GM12878 (cell line): ENCODE measurements at regions not wholly inside any gene's neighbourhood (a gene's known extent, or its start where the extent isn't known, plus 50 kb on each side); places are given as distances from the start of the nearest gene placed in this dataset.

Experiments used
- ATAC-seq: fragments of 200-7000 bp; cut with Tn5 transposase; 3 replicates; pipeline ENCODE4 v1.9.1; 2020; ENCODE audit warnings: mild to moderate bottlenecking, moderate library complexity
- BruUV-seq: library from RNA; stranded (reverse); fragments of 400-500 nt; replicated peaks from 2 replicates; lab custom pipeline; 2021; lab: Mats Ljungman, UMichigan
- CTCF ChIA-PET: fragments of 300-600 bp; sonication (Branson Sonifier 250); formaldehyde crosslinking; extraction: SDS; loops from one replicate; lab custom pipeline; 2021; ENCODE audit warnings: inconsistent platforms; lab: Yijun Ruan, JAX
- POLR2A ChIA-PET: fragments of 350-600 bp; formaldehyde crosslinking; extraction: SDS; loops from one replicate; lab custom pipeline; 2021; ENCODE audit warnings: inconsistent platforms; lab: Charles Lee
- RAD21 ChIA-PET: fragments of 300-600 bp; sonication (Branson Sonifier 250); formaldehyde crosslinking; loops from one replicate; lab custom pipeline; 2023; ENCODE audit warnings: antibody characterized with exemption; ENCODE audit not compliant: unreplicated experiment; lab: Charles Lee
- SMC1A ChIA-PET: fragments of 300-600 bp; sonication (Branson Sonifier 250); formaldehyde crosslinking; loops from one replicate; lab custom pipeline; 2023; ENCODE audit not compliant: unreplicated experiment, uncharacterized antibody; lab: Charles Lee
- DNase-seq: peaks from one replicate; pipeline ENCODE4 v3.0.0-alpha.2; 2011; ENCODE audit warnings: low read depth, low spot score
- FAIRE-seq: peaks from 3 replicates; lab custom pipeline; 2011; peaks lifted over from hg19 to GRCh38; lab: Jason Lieb, UNC
- H2AFZ ChIP-seq: 2 replicates; pipeline ENCODE4 v1.6.0; 2011; ENCODE audit warnings: low read depth, low read length, control low read depth; ENCODE audit not compliant: control insufficient read depth
- H3K27ac ChIP-seq: 2 replicates; pipeline ENCODE4 v1.5.1; 2011; ENCODE audit warnings: control low read depth; ENCODE audit not compliant: control insufficient read depth, insufficient read depth
- H3K27me3 ChIP-seq, 2 experiments: replicated peaks in 1 of 2; 2 replicates each; pipeline versions ENCODE4 v1.6.0 to v1.6.1; 2011; ENCODE audit warnings: low read length in 1 of 2; ENCODE audit not compliant: control insufficient read depth in 2 of 2, insufficient read depth in 2 of 2
- H3K36me3 ChIP-seq, 2 experiments: 2 replicates each; pipeline ENCODE4 v1.5.1; 2011; ENCODE audit warnings: low read length in 1 of 2; ENCODE audit not compliant: control insufficient read depth in 2 of 2, insufficient read depth in 2 of 2
- H3K4me1 ChIP-seq: 2 replicates; pipeline ENCODE4 v1.6.1; 2011; ENCODE audit warnings: mild to moderate bottlenecking, low read length, moderate library complexity, mixed read lengths; ENCODE audit not compliant: control insufficient read depth, insufficient read depth
- H3K4me2 ChIP-seq: 2 replicates; pipeline ENCODE4 v1.6.0; 2011; ENCODE audit warnings: control low read depth; ENCODE audit not compliant: control insufficient read depth, insufficient read depth
- H3K4me3 ChIP-seq: fragments of 200-600 bp; sonication (generic); 2 replicates; pipeline ENCODE4 v1.5.1; 2016
- H3K79me2 ChIP-seq: 2 replicates; pipeline ENCODE4 v1.6.0; 2011; ENCODE audit warnings: low read length; ENCODE audit not compliant: control insufficient read depth, insufficient read depth
- H3K9ac ChIP-seq: 2 replicates; pipeline ENCODE4 v1.8.0; 2011; ENCODE audit warnings: low read length, control low read depth, mixed read lengths; ENCODE audit not compliant: control insufficient read depth, insufficient read depth
- H3K9me3 ChIP-seq: replicated peaks from 3 replicates; pipeline ENCODE4 v1.5.1; 2011; ENCODE audit warnings: mild to moderate bottlenecking, low read length; ENCODE audit not compliant: control insufficient read depth, insufficient read depth
- H4K20me1 ChIP-seq: 2 replicates; pipeline ENCODE4 v1.6.0; 2011; ENCODE audit not compliant: control insufficient read depth, insufficient read depth
- HCFC1 ChIP-seq: fragments of 150-350 bp; IDR thresholded peaks from 2 replicates; pipeline ENCODE4 v1.6.1; 2014; ENCODE audit warnings: low read length
- NFXL1 ChIP-seq: fragments of 450-650 bp; IDR thresholded peaks from 2 replicates; pipeline ENCODE4 v1.6.1; 2017; ENCODE audit warnings: antibody characterized with exemption, mild to moderate bottlenecking, borderline replicate concordance
- NRF1 ChIP-seq: conservative IDR thresholded peaks from 2 replicates; pipeline ENCODE4 v1.6.1; 2011; ENCODE audit warnings: mild to moderate bottlenecking, low read depth, low read length, improper control_type of control experiment
- PML ChIP-seq: IDR thresholded peaks from 2 replicates; pipeline ENCODE4 v1.6.1; 2012; ENCODE audit warnings: low read length, inconsistent platforms
- SP1 ChIP-seq: IDR thresholded peaks from one replicate; pipeline ENCODE4 v1.6.1; 2011; ENCODE audit warnings: low read depth, low read length
- WGBS: methylation state at CpG from one replicate; pipeline ENCODE4 v1.1.6; 2016; ENCODE audit warnings: low lambda C conversion rate; ENCODE audit not compliant: insufficient replicate concordance, insufficient coverage; ENCODE audit errors: missing lambda C conversion rate; 5-methylcytosine and 5-hydroxymethylcytosine counted together
- in situ Hi-C: fragments of 300-500 bp; cut with MboI; formaldehyde crosslinking; loops from 9 replicates; pipeline ENCODE4 v1.14.3; 2018; ENCODE audit warnings: mixed read lengths
- intact Hi-C: fragments of 100-400 bp; cut with micrococcal nuclease; formaldehyde crosslinking; loops from one replicate; pipeline ENCODE4 v1.14.2; 2022; ENCODE audit not compliant: unreplicated experiment
- TF ChIP-seq, protein P1 (sequence below): fragments of 450-650 bp; IDR thresholded peaks from 2 replicates; pipeline ENCODE4 v1.6.1; 2017; ENCODE audit warnings: low read depth, mild to moderate bottlenecking, moderate library complexity
- TF ChIP-seq, protein P2 (sequence below): IDR thresholded peaks from 2 replicates; pipeline ENCODE4 v1.6.1; 2012; ENCODE audit warnings: improper control_type of control experiment, low read depth, low read length; ENCODE audit not compliant: insufficient replicate concordance
- TF ChIP-seq, protein P3 (sequence below): fragments of 450-650 bp; IDR thresholded peaks from 2 replicates; pipeline ENCODE4 v1.6.1; 2018; ENCODE audit warnings: borderline replicate concordance, mild to moderate bottlenecking; ENCODE audit not compliant: partially characterized antibody
- TF ChIP-seq, protein P4 (sequence below): fragments of 450-650 bp; IDR thresholded peaks from 2 replicates; pipeline ENCODE4 v1.6.1; 2017; ENCODE audit warnings: mild to moderate bottlenecking, moderate library complexity

DNA sequence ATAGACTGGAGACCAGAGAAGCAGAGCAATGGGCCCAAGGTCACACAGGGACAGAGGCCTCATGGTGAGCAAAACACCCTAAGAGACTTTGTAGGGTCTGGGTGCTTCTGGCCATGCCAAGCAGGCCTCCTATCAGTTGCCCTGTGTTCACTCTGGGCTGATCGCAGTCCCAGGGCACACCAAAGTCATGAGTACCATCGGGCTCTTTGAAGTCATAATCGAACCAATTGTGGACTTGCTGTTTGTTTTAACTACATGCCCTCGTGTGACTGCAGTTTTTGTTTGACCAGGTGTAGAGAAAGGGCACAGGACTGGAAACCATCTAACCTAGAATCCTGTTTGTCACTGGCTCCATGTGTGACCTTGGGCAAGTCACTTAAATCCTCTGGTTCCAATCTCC lies 172.5 kb upstream of the CPEB2 start (continued):
- TF ChIP-seq NRF1, result no peak
- TF ChIP-seq, protein P1, sequence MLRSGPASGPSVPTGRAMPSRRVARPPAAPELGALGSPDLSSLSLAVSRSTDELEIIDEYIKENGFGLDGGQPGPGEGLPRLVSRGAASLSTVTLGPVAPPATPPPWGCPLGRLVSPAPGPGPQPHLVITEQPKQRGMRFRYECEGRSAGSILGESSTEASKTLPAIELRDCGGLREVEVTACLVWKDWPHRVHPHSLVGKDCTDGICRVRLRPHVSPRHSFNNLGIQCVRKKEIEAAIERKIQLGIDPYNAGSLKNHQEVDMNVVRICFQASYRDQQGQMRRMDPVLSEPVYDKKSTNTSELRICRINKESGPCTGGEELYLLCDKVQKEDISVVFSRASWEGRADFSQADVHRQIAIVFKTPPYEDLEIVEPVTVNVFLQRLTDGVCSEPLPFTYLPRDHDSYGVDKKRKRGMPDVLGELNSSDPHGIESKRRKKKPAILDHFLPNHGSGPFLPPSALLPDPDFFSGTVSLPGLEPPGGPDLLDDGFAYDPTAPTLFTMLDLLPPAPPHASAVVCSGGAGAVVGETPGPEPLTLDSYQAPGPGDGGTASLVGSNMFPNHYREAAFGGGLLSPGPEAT, result no peak
- TF ChIP-seq, all 136 proteins: peak for 0

DNA sequence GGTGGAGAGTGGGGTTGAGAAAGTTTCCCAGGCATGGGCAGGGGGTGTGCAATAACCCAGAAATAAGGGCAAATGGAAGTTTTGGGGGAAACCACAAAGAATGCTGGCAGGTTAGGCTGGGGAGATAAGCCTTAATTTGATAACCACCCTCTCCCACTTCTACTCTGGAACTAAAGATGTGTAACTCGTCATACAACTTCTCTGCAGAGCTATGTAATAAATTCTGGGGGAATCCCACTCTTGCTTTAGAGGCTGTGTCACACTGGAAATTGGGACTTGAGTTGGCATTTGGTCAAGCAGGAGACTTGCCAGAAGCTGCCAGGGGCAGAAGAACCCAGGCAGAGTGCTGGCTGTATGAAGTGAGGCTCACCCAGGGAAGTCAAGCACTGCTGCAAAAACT lies 170.9 kb upstream of the CPEB2 start:
- H3K9me3 ChIP-seq, result no peaks in the 10 kb centered on the region; the same call in 2 of the 3 replicates
- no peak overlapping the region for H3K9ac ChIP-seq
- H4K20me1 ChIP-seq, result no peaks in the 10 kb centered on the region
- no peak for DNase-seq
- RAD21 ChIA-PET, result interaction anchor here (0.6 to 1.1 kb wide), 2 partner anchors 32 to 44 kb away, joined by 3 read pairs; no protein-coding TSS in a partner anchor
- intact Hi-C loops, result no loop called here
- in situ Hi-C loops, result no loop called here
- FAIRE-seq, result no peak
- no peak overlapping the region for H3K4me3 ChIP-seq
- POLR2A ChIA-PET, result no interaction called here
- H3K4me1 ChIP-seq, result no peaks in the 10 kb centered on the region
- no TSS peak for BruUV-seq
- H3K27me3 ChIP-seq, result no peaks in the 10 kb centered on the region
- no peak for ATAC-seq
- H3K4me2 ChIP-seq, result no peak overlapping the region
- CTCF ChIA-PET, result interaction anchor here (0.7 to 1.1 kb wide), 2 partner anchors 12 to 17 kb away, joined by 3 read pairs; no protein-coding TSS in a partner anchor
- 47% methylated on average over 1 of the region's 1 CpG for WGBS
- H3K36me3 ChIP-seq, result no peaks in the 10 kb centered on the region
- SMC1A ChIA-PET, result interaction anchor here (1.2 to 1.5 kb wide), 3 partner anchors 12 to 37 kb away, joined by 3 to 4 read pairs (median 4); no protein-coding TSS in a partner anchor
- no peaks in the 10 kb centered on the region for H3K79me2 ChIP-seq
- no peak overlapping the region for H2AFZ ChIP-seq
- no peak overlapping the region for H3K27ac ChIP-seq
- TF ChIP-seq, protein P2, sequence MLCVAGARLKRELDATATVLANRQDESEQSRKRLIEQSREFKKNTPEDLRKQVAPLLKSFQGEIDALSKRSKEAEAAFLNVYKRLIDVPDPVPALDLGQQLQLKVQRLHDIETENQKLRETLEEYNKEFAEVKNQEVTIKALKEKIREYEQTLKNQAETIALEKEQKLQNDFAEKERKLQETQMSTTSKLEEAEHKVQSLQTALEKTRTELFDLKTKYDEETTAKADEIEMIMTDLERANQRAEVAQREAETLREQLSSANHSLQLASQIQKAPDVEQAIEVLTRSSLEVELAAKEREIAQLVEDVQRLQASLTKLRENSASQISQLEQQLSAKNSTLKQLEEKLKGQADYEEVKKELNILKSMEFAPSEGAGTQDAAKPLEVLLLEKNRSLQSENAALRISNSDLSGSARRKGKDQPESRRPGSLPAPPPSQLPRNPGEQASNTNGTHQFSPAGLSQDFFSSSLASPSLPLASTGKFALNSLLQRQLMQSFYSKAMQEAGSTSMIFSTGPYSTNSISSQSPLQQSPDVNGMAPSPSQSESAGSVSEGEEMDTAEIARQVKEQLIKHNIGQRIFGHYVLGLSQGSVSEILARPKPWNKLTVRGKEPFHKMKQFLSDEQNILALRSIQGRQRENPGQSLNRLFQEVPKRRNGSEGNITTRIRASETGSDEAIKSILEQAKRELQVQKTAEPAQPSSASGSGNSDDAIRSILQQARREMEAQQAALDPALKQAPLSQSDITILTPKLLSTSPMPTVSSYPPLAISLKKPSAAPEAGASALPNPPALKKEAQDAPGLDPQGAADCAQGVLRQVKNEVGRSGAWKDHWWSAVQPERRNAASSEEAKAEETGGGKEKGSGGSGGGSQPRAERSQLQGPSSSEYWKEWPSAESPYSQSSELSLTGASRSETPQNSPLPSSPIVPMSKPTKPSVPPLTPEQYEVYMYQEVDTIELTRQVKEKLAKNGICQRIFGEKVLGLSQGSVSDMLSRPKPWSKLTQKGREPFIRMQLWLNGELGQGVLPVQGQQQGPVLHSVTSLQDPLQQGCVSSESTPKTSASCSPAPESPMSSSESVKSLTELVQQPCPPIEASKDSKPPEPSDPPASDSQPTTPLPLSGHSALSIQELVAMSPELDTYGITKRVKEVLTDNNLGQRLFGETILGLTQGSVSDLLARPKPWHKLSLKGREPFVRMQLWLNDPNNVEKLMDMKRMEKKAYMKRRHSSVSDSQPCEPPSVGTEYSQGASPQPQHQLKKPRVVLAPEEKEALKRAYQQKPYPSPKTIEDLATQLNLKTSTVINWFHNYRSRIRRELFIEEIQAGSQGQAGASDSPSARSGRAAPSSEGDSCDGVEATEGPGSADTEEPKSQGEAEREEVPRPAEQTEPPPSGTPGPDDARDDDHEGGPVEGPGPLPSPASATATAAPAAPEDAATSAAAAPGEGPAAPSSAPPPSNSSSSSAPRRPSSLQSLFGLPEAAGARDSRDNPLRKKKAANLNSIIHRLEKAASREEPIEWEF, result no peak
- TF ChIP-seq PML (no peak), SP1 (no peak), NFXL1 (no peak), HCFC1 (no peak)
- TF ChIP-seq, protein P3, sequence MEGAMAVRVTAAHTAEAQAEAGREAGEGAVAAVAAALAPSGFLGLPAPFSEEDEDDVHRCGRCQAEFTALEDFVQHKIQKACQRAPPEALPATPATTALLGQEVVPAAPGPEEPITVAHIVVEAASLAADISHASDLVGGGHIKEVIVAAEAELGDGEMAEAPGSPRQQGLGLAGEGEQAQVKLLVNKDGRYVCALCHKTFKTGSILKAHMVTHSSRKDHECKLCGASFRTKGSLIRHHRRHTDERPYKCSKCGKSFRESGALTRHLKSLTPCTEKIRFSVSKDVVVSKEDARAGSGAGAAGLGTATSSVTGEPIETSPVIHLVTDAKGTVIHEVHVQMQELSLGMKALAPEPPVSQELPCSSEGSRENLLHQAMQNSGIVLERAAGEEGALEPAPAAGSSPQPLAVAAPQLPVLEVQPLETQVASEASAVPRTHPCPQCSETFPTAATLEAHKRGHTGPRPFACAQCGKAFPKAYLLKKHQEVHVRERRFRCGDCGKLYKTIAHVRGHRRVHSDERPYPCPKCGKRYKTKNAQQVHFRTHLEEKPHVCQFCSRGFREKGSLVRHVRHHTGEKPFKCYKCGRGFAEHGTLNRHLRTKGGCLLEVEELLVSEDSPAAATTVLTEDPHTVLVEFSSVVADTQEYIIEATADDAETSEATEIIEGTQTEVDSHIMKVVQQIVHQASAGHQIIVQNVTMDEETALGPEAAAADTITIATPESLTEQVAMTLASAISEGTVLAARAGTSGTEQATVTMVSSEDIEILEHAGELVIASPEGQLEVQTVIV, result no peak
- TF ChIP-seq, protein P4, sequence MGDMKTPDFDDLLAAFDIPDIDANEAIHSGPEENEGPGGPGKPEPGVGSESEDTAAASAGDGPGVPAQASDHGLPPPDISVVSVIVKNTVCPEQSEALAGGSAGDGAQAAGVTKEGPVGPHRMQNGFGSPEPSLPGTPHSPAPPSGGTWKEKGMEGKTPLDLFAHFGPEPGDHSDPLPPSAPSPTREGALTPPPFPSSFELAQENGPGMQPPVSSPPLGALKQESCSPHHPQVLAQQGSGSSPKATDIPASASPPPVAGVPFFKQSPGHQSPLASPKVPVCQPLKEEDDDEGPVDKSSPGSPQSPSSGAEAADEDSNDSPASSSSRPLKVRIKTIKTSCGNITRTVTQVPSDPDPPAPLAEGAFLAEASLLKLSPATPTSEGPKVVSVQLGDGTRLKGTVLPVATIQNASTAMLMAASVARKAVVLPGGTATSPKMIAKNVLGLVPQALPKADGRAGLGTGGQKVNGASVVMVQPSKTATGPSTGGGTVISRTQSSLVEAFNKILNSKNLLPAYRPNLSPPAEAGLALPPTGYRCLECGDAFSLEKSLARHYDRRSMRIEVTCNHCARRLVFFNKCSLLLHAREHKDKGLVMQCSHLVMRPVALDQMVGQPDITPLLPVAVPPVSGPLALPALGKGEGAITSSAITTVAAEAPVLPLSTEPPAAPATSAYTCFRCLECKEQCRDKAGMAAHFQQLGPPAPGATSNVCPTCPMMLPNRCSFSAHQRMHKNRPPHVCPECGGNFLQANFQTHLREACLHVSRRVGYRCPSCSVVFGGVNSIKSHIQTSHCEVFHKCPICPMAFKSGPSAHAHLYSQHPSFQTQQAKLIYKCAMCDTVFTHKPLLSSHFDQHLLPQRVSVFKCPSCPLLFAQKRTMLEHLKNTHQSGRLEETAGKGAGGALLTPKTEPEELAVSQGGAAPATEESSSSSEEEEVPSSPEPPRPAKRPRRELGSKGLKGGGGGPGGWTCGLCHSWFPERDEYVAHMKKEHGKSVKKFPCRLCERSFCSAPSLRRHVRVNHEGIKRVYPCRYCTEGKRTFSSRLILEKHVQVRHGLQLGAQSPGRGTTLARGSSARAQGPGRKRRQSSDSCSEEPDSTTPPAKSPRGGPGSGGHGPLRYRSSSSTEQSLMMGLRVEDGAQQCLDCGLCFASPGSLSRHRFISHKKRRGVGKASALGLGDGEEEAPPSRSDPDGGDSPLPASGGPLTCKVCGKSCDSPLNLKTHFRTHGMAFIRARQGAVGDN, result no peak
